Panc1 (cell line): ENCODE measurements at regions not wholly inside any gene's neighbourhood (a gene's known extent, or its start where the extent isn't known, plus 50 kb on each side); places are given as distances from the start of the nearest gene placed in this dataset.

Experiments used
- ATAC-seq: fragments of 200-7000 bp; cut with Tn5 transposase; 2 replicates; pipeline ENCODE4 v1.9.1; 2020; ENCODE audit warnings: mild to moderate bottlenecking, moderate library complexity
- BruUV-seq: library from RNA; stranded (reverse); fragments of 400-500 nt; replicated peaks from 2 replicates; lab custom pipeline; 2021; lab: Mats Ljungman, UMichigan
- CTCF ChIA-PET: fragments of 300-600 bp; sonication (Branson Sonifier 250); formaldehyde crosslinking; loops from one replicate; lab custom pipeline; 2022; ENCODE audit warnings: antibody characterized with exemption; lab: Charles Lee
- POLR2A ChIA-PET: fragments of 300-600 bp; sonication (Branson Sonifier 250); formaldehyde crosslinking; loops from one replicate; lab custom pipeline; 2022; ENCODE audit warnings: antibody characterized with exemption; lab: Charles Lee
- DNase-seq: peaks from one replicate; pipeline ENCODE4 v3.0.0-alpha.2; 2010; ENCODE audit warnings: low read depth, low spot score
- H3K27ac ChIP-seq: 2 replicates; pipeline ENCODE4 v1.5.1; 2011; ENCODE audit warnings: mild to moderate bottlenecking, low read length, inconsistent platforms
- H3K27me3 ChIP-seq: fragments of 200-500 bp; sonication (Bioruptor generic); 2 replicates; pipeline ENCODE4 v1.6.0; 2014; ENCODE audit warnings: low read length, inconsistent platforms; ENCODE audit not compliant: control insufficient read depth, insufficient read depth
- H3K36me3 ChIP-seq: fragments of 200-500 bp; sonication (Bioruptor generic); 2 replicates; pipeline ENCODE4 v1.5.1; 2014; ENCODE audit warnings: inconsistent platforms, mild to moderate bottlenecking, low read length, moderate library complexity; ENCODE audit not compliant: control insufficient read depth, insufficient read depth
- H3K4me1 ChIP-seq: 2 replicates; pipeline ENCODE4 v1.5.1; 2011; ENCODE audit warnings: inconsistent platforms, mild to moderate bottlenecking, low read length, moderate library complexity; ENCODE audit not compliant: control insufficient read depth, insufficient read depth
- H3K4me3 ChIP-seq, 2 experiments: 2 replicates each; pipeline ENCODE4 v1.5.1; 2011 to 2012; ENCODE audit warnings: low read depth in 2 of 2, low read length in 2 of 2, mild to moderate bottlenecking in 2 of 2, inconsistent platforms in 1 of 2, moderate library complexity in 1 of 2
- H3K9me3 ChIP-seq: fragments of 200-500 bp; sonication (Bioruptor generic); 2 replicates; pipeline ENCODE4 v1.5.1; 2014; ENCODE audit warnings: low read depth, mild to moderate bottlenecking, inconsistent platforms, low read length, moderate library complexity; ENCODE audit not compliant: control insufficient read depth, insufficient read depth
- CTCF ChIP-seq: fragments of 450-650 bp; IDR thresholded peaks from 2 replicates; pipeline ENCODE4 v1.5.1; 2017; ENCODE audit warnings: mild to moderate bottlenecking
- POLR2AphosphoS5 ChIP-seq: IDR thresholded peaks from 2 replicates; pipeline ENCODE4 v1.6.1; 2012; ENCODE audit warnings: mild to moderate bottlenecking, low read depth, low read length, moderate library complexity
- REST ChIP-seq, 2 experiments: IDR thresholded peaks; 2 replicates each; pipeline ENCODE4 v1.6.1; 2011 to 2012; ENCODE audit warnings: low read depth in 2 of 2, control low read depth in 1 of 2, low read length in 1 of 2, mild to moderate bottlenecking in 1 of 2, moderate library complexity in 1 of 2; ENCODE audit not compliant: insufficient read depth in 1 of 2
- SIN3A ChIP-seq: IDR thresholded peaks from 2 replicates; pipeline ENCODE4 v1.6.1; 2012; ENCODE audit warnings: low read depth, mild to moderate bottlenecking, low read length, moderate library complexity, borderline replicate concordance; ENCODE audit not compliant: insufficient read depth
- TCF7L2 ChIP-seq: IDR thresholded peaks from 2 replicates; pipeline ENCODE4 v1.6.1; 2011; ENCODE audit warnings: mild to moderate bottlenecking, low read depth, low read length, inconsistent platforms
- in situ Hi-C: cut with HindIII; loops from 2 replicates; pipeline ENCODE4 v1.10.0; 2016; ENCODE audit warnings: low sequenced_read_pairs, low pct_unique_long_range_greater_than_20kb
- intact Hi-C: fragments of 100-400 bp; cut with micrococcal nuclease; formaldehyde crosslinking; loops from one replicate; pipeline ENCODE4 v1.10.0; 2022; ENCODE audit not compliant: unreplicated experiment

- no peak overlapping the region for H3K4me3 ChIP-seq
- H3K36me3 ChIP-seq, result no peaks in the 10 kb centered on the region
- in situ Hi-C loops (no loop called here), intact Hi-C loops (loop anchor here (5.0 kb wide), 1 partner anchor 442 kb away; no protein-coding TSS in a partner anchor)
- ChIA-PET CTCF (interaction anchor here (0.6 to 0.8 kb wide), 7 partner anchors 105 to 689 kb away, joined by 4 to 19 read pairs (median 8); no protein-coding TSS in a partner anchor), POLR2A (no interaction called here)
- no peak for DNase-seq
- no peak overlapping the region for H3K27ac ChIP-seq
- no peak for ATAC-seq
- no peaks in the 10 kb centered on the region; the same call in 1 of the 2 replicates for H3K27me3 ChIP-seq
- no TSS peak for BruUV-seq
- TF ChIP-seq POLR2AphosphoS5 (no peak), CTCF (peak; percentile 87)
- no peaks in the 10 kb centered on the region for H3K4me1 ChIP-seq
- no peaks in the 10 kb centered on the region for H3K9me3 ChIP-seq
Measured at GRCh38 chr14:24710403-24711112, 76.6 kb upstream of the GZMB start.

- no peak overlapping the region for H3K27ac ChIP-seq
- BruUV-seq, result no TSS peak
- ATAC-seq, result no peak
Measured at GRCh38 chr14:24708684-24709083, 74.7 kb upstream of the GZMB start.

GRCh38 chr14:24706351-24706750, 72.4 kb upstream of the GZMB start:
- no peaks in the 10 kb centered on the region; the same call in 1 of the 2 replicates for H3K27me3 ChIP-seq
- BruUV-seq, result no TSS peak
- no peaks in the 10 kb centered on the region for H3K4me1 ChIP-seq
- no peak overlapping the region for H3K4me3 ChIP-seq
- DNase-seq (no peak), ATAC-seq (no peak)
- no peaks in the 10 kb centered on the region for H3K36me3 ChIP-seq
- H3K27ac ChIP-seq, result no peak overlapping the region
- no peaks in the 10 kb centered on the region for H3K9me3 ChIP-seq
- in situ Hi-C loops, result no loop called here
- POLR2A ChIA-PET, result no interaction called here
- intact Hi-C loops, result no loop called here
- TF ChIP-seq TCF7L2 (no peak), CTCF (no peak), REST (IDR thresholded peaks at IDR 0.05; ENCODE audit: insufficient read depth in 1 of 2, low read depth in 2 of 2, low read length in 1 of 2) (no peak), POLR2AphosphoS5 (no peak), SIN3A (no peak)
- CTCF ChIA-PET, result no interaction called here

More at GRCh38 chr14:24708684-24709083, 74.7 kb upstream of the GZMB start:
- TF ChIP-seq TCF7L2 (no peak), CTCF (no peak), POLR2AphosphoS5 (no peak)
- H3K36me3 ChIP-seq, result no peaks in the 10 kb centered on the region
- CTCF ChIA-PET, result no interaction called here
- POLR2A ChIA-PET, result no interaction called here
- no peak overlapping the region for H3K4me3 ChIP-seq
- no peak for DNase-seq
- in situ Hi-C loops, result no loop called here
- no peaks in the 10 kb centered on the region; the same call in 1 of the 2 replicates for H3K27me3 ChIP-seq
- intact Hi-C loops, result no loop called here
- no peaks in the 10 kb centered on the region for H3K4me1 ChIP-seq
- H3K9me3 ChIP-seq, result no peaks in the 10 kb centered on the region
